WTC11 (cell line): ENCODE measurements at regions not wholly inside any gene's neighbourhood (a gene's known extent, or its start where the extent isn't known, plus 50 kb on each side); places are given as distances from the start of the nearest gene placed in this dataset.

Experiments
- ATAC-seq: fragments of 200-7000 bp; cut with Tn5 transposase; 2 replicates; pipeline ENCODE4 v1.10.0; 2021; ENCODE audit warnings: mild to moderate bottlenecking, moderate library complexity
- CTCF ChIA-PET: fragments of 300-600 bp; sonication (Branson Sonifier 250); formaldehyde crosslinking; loops from one replicate; lab custom pipeline; 2021; ENCODE audit warnings: antibody characterized with exemption; lab: Charles Lee
- POLR2A ChIA-PET: fragments of 350-600 bp; sonication (Branson Sonifier 250); formaldehyde crosslinking; loops from one replicate; lab custom pipeline; 2021; ENCODE audit warnings: antibody characterized with exemption; lab: Charles Lee
- DNase-seq: peaks from one replicate; pipeline ENCODE4 v3.0.0; 2021; ENCODE audit warnings: low spot score
- H3K27ac Mint-ChIP-seq: 2 replicates; pipeline ENCODE4 v1.8.0; 2021; ENCODE audit warnings: mixed read lengths
- H3K27me3 Mint-ChIP-seq: 2 replicates; pipeline ENCODE4 v1.8.0; 2021; ENCODE audit warnings: low read depth, mild to moderate bottlenecking, moderate library complexity, mixed read lengths
- H3K36me3 Mint-ChIP-seq: 2 replicates; pipeline ENCODE4 v1.8.0; 2021; ENCODE audit warnings: mixed read lengths
- H3K4me1 Mint-ChIP-seq: 2 replicates; pipeline ENCODE4 v1.8.0; 2022; ENCODE audit warnings: mixed read lengths
- H3K4me3 Mint-ChIP-seq: 2 replicates; pipeline ENCODE4 v1.8.0; 2021; ENCODE audit warnings: mild to moderate bottlenecking, moderate library complexity, mixed read lengths
- H3K9me3 Mint-ChIP-seq: 2 replicates; pipeline ENCODE4 v1.8.0; 2021; ENCODE audit warnings: mixed read lengths
- ATF3 ChIP-seq: sonication (generic); formaldehyde crosslinking; conservative IDR thresholded peaks from 2 replicates; pipeline ENCODE4 v1.8.1; 2022; ENCODE audit warnings: mild to moderate bottlenecking, missing genetic modification reagents
- ATF6 ChIP-seq: sonication (generic); formaldehyde crosslinking; IDR thresholded peaks from 2 replicates; pipeline ENCODE4 v1.8.1; 2023; ENCODE audit warnings: mild to moderate bottlenecking, missing genetic modification reagents
- CREB1 ChIP-seq: sonication (generic); formaldehyde crosslinking; IDR thresholded peaks from 2 replicates; pipeline ENCODE4 v1.8.0; 2023; ENCODE audit warnings: mild to moderate bottlenecking, missing genetic modification reagents
- CREM ChIP-seq: sonication (generic); formaldehyde crosslinking; IDR thresholded peaks from 2 replicates; pipeline ENCODE4 v1.8.1; 2022; ENCODE audit warnings: mild to moderate bottlenecking, missing genetic modification reagents, moderate library complexity
- CTCF ChIP-seq: fragments of 200-600 bp; IDR thresholded peaks from 2 replicates; pipeline ENCODE4 v1.8.0; 2022; ENCODE audit warnings: antibody characterized with exemption
- E2F4 ChIP-seq: sonication (generic); formaldehyde crosslinking; IDR thresholded peaks from 2 replicates; pipeline ENCODE4 v1.8.1; 2022; ENCODE audit warnings: low read depth, mild to moderate bottlenecking, moderate library complexity, missing genetic modification reagents, borderline replicate concordance
- ELF4 ChIP-seq: sonication (generic); formaldehyde crosslinking; IDR thresholded peaks from 2 replicates; pipeline ENCODE4 v1.8.1; 2022; ENCODE audit warnings: low read depth, mild to moderate bottlenecking, moderate library complexity, missing genetic modification reagents
- EMX1 ChIP-seq: fragments of 250-450 bp; sonication (Bioruptor Pico); IDR thresholded peaks from 2 replicates; pipeline ENCODE4 v1.8.0; 2021; ENCODE audit warnings: mild to moderate bottlenecking
- ETV6 ChIP-seq: sonication (generic); formaldehyde crosslinking; IDR thresholded peaks from 2 replicates; pipeline ENCODE4 v1.8.1; 2022; ENCODE audit warnings: mild to moderate bottlenecking, missing genetic modification reagents
- GTF2I ChIP-seq: fragments of 250-450 bp; sonication (Bioruptor Pico); conservative IDR thresholded peaks from 2 replicates; pipeline ENCODE4 v1.4.0; 2021; ENCODE audit warnings: mild to moderate bottlenecking
- JUN ChIP-seq: sonication (generic); formaldehyde crosslinking; IDR thresholded peaks from 2 replicates; pipeline ENCODE4 v1.8.0; 2023; ENCODE audit warnings: mild to moderate bottlenecking, missing genetic modification reagents
- NFE2L1 ChIP-seq: sonication (generic); formaldehyde crosslinking; IDR thresholded peaks from 2 replicates; pipeline ENCODE4 v1.8.1; 2023; ENCODE audit warnings: missing genetic modification reagents
- RORB ChIP-seq: fragments of 250-450 bp; sonication (Bioruptor Pico); IDR thresholded peaks from 2 replicates; pipeline ENCODE4 v1.9.0; 2021; ENCODE audit warnings: mild to moderate bottlenecking
- TCF7 ChIP-seq: sonication (generic); formaldehyde crosslinking; IDR thresholded peaks from 2 replicates; pipeline ENCODE4 v1.8.0; 2022; ENCODE audit warnings: mild to moderate bottlenecking, low read depth, missing genetic modification reagents, moderate library complexity
- TP53 ChIP-seq: sonication (generic); formaldehyde crosslinking; IDR thresholded peaks from 2 replicates; pipeline ENCODE4 v1.8.1; 2023; ENCODE audit warnings: mild to moderate bottlenecking, missing genetic modification reagents
- TF ChIP-seq, protein P1 (sequence below): fragments of 250-450 bp; sonication (Bioruptor Pico); conservative IDR thresholded peaks from 2 replicates; pipeline ENCODE4 v1.9.0; 2021; ENCODE audit warnings: mild to moderate bottlenecking
- TF ChIP-seq, protein P2 (sequence below): fragments of 250-450 bp; sonication (Bioruptor Pico); IDR thresholded peaks from 2 replicates; pipeline ENCODE4 v2.1.2; 2022; ENCODE audit warnings: mild to moderate bottlenecking, moderate library complexity
- TF ChIP-seq, protein P3 (sequence below): sonication (generic); formaldehyde crosslinking; IDR thresholded peaks from 2 replicates; pipeline ENCODE4 v1.8.0; 2022; ENCODE audit warnings: mild to moderate bottlenecking, missing genetic modification reagents
- TF ChIP-seq, protein P4 (sequence below): sonication (generic); formaldehyde crosslinking; IDR thresholded peaks from 2 replicates; pipeline ENCODE4 v1.8.0; 2023; ENCODE audit warnings: missing genetic modification reagents

GRCh38 chr2:57528499-57528898, 518.1 kb upstream of the VRK2 start:
- no peaks in the 10 kb centered on the region for H3K36me3 Mint-ChIP-seq
- POLR2A ChIA-PET: no interaction called here
- no peaks in the 10 kb centered on the region for H3K9me3 Mint-ChIP-seq
- CTCF ChIA-PET: interaction anchor here (0.7 to 1.2 kb wide), 2 partner anchors 11 to 173 kb away, joined by 3 read pairs; no protein-coding TSS in a partner anchor
- H3K4me3 Mint-ChIP-seq: no peak overlapping the region
- no peaks in the 10 kb centered on the region for H3K4me1 Mint-ChIP-seq
- no peak overlapping the region for H3K27ac Mint-ChIP-seq
- no peak for DNase-seq
- TF ChIP-seq, protein P1, sequence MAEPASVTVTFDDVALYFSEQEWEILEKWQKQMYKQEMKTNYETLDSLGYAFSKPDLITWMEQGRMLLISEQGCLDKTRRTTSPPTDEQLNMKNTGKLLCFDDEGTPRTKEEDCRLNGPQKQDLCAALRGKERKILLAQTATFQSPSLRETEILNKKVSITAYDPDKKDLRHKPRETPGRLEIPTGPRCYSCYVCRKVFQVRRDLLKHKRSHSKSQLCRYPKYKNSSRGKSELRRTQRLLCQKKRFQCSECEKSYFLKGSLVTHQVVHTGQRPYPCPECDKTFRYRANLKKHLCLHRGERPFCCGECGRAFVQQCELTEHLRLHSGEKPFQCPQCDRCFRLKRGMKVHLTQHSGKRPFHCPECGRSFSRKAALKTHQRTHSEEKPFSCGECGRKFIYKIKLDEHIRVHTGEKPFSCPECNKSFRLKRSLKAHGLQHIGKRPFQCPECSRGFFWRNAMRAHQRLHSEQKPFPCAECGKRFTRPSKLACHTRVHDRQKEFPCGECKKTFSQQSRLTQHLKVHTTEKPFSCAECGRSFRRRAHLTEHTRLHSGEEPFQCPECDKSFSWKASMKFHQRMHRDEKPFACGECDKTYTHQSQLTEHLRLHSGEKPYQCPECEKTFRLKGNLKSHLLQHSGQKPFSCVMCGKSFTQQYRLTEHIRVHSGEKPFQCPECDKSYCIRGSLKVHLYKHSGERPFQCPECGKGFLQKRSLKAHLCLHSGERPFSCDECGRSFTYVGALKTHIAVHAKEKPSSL (CRISPR knock-in tag): no peak
- no peak for TF ChIP-seq TCF7
- TF ChIP-seq, protein P2, sequence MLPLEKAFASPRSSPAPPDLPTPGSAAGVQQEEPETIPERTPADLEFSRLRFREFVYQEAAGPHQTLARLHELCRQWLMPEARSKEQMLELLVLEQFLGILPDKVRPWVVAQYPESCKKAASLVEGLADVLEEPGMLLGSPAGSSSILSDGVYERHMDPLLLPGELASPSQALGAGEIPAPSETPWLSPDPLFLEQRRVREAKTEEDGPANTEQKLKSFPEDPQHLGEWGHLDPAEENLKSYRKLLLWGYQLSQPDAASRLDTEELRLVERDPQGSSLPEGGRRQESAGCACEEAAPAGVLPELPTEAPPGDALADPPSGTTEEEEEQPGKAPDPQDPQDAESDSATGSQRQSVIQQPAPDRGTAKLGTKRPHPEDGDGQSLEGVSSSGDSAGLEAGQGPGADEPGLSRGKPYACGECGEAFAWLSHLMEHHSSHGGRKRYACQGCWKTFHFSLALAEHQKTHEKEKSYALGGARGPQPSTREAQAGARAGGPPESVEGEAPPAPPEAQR: no peak
- no peak for TF ChIP-seq CREM (CRISPR knock-in tag)
- TF ChIP-seq, protein P3, sequence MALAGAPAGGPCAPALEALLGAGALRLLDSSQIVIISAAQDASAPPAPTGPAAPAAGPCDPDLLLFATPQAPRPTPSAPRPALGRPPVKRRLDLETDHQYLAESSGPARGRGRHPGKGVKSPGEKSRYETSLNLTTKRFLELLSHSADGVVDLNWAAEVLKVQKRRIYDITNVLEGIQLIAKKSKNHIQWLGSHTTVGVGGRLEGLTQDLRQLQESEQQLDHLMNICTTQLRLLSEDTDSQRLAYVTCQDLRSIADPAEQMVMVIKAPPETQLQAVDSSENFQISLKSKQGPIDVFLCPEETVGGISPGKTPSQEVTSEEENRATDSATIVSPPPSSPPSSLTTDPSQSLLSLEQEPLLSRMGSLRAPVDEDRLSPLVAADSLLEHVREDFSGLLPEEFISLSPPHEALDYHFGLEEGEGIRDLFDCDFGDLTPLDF (CRISPR knock-in tag): no peak
- no peak for TF ChIP-seq CTCF
- no peak for TF ChIP-seq EMX1 (CRISPR knock-in tag)
- TF ChIP-seq GTF2I: no peak
- TF ChIP-seq RORB (CRISPR knock-in tag): no peak
- TF ChIP-seq TP53 (CRISPR knock-in tag): no peak
- TF ChIP-seq ELF4 (CRISPR knock-in tag): no peak
- TF ChIP-seq, protein P4, sequence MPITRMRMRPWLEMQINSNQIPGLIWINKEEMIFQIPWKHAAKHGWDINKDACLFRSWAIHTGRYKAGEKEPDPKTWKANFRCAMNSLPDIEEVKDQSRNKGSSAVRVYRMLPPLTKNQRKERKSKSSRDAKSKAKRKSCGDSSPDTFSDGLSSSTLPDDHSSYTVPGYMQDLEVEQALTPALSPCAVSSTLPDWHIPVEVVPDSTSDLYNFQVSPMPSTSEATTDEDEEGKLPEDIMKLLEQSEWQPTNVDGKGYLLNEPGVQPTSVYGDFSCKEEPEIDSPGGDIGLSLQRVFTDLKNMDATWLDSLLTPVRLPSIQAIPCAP (CRISPR knock-in tag): no peak
- TF ChIP-seq NFE2L1: no peak
- TF ChIP-seq ATF6 (CRISPR knock-in tag): no peak
- TF ChIP-seq ATF3: no peak
- no peak for TF ChIP-seq CREB1 (CRISPR knock-in tag)
- TF ChIP-seq JUN (CRISPR knock-in tag): no peak
- no peak for TF ChIP-seq ETV6 (CRISPR knock-in tag)
- no peak for TF ChIP-seq E2F4
- TF ChIP-seq, all 79 proteins: peak for 0
- H3K27me3 Mint-ChIP-seq: no peaks in the 10 kb centered on the region
- ATAC-seq: no peak
